Amniotic epithelial cell (primary cell): ENCODE measurements at regions not wholly inside any gene's neighbourhood (a gene's known extent, or its start where the extent isn't known, plus 50 kb on each side); places are given as distances from the start of the nearest gene placed in this dataset.
"Not testable (repeated sequence)": the region's sequence is repeated elsewhere in the genome, so short reads cannot be mapped to it uniquely, and the experiment has no call there.

Experiments
- DNase-seq: peaks from one replicate; pipeline ENCODE4 v3.0.0-alpha.2; 2010; ENCODE audit warnings: low read depth

GRCh38 chr12:92431146-92431545 lies 271.6 kb upstream of the PLEKHG7 start:
- no peak for DNase-seq

- no peak for DNase-seq
Observed at GRCh38 chr12:92426332-92426731, 276.5 kb upstream of the PLEKHG7 start.

GRCh38 chr12:92425165-92425564 lies 277.6 kb upstream of the PLEKHG7 start:
- DNase-seq, result no peak

GRCh38 chr12:92424338-92424737 lies 278.5 kb upstream of the PLEKHG7 start:
- no peak for DNase-seq

GRCh38 chr12:92421701-92422100 lies 276.1 kb upstream of the BTG1 start:
- DNase-seq, result peak; percentile 72

- no peak for DNase-seq
Observed at GRCh38 chr12:92421042-92421441, 275.4 kb upstream of the BTG1 start.

- no peak for DNase-seq
Observed at GRCh38 chr12:92419201-92419600, 273.6 kb upstream of the BTG1 start.

- no peak for DNase-seq
Observed at GRCh38 chr12:92418381-92418780, 272.7 kb upstream of the BTG1 start.

- no peak for DNase-seq
Observed at GRCh38 chr12:92417373-92417772, 271.7 kb upstream of the BTG1 start.

GRCh38 chr12:92416385-92416812 lies 270.8 kb upstream of the BTG1 start:
- no peak for DNase-seq

GRCh38 chr12:92414170-92415070 lies 268.8 kb upstream of the BTG1 start:
- peak; percentile 22 for DNase-seq

GRCh38 chr12:92413286-92413685 lies 267.6 kb upstream of the BTG1 start:
- no peak for DNase-seq

- no peak for DNase-seq
Observed at GRCh38 chr12:92412856-92413255, 267.2 kb upstream of the BTG1 start.

- DNase-seq, result no peak
Observed at GRCh38 chr12:92411687-92412086, 266.0 kb upstream of the BTG1 start.

- DNase-seq, result peak; percentile 14
Observed at GRCh38 chr12:92408072-92408900, 262.6 kb upstream of the BTG1 start.

GRCh38 chr12:92406404-92407070 lies 260.9 kb upstream of the BTG1 start:
- not testable (repeated sequence) for DNase-seq

GRCh38 chr12:92405801-92406251 lies 260.2 kb upstream of the BTG1 start:
- DNase-seq, result not testable (repeated sequence)

- DNase-seq, result no peak
Observed at GRCh38 chr12:92404921-92405320, 259.3 kb upstream of the BTG1 start.

- DNase-seq, result peak; percentile 29
Observed at GRCh38 chr12:92404259-92404894, 258.7 kb upstream of the BTG1 start.

- DNase-seq, result peak; percentile 62
Observed at GRCh38 chr12:92403210-92404175, 257.8 kb upstream of the BTG1 start.

- DNase-seq, result no peak
Observed at GRCh38 chr12:92402415-92402814, 256.8 kb upstream of the BTG1 start.
